GM21576 (cell line): ENCODE measurements at regions not wholly inside any gene's neighbourhood (a gene's known extent, or its start where the extent isn't known, plus 50 kb on each side); places are given as distances from the start of the nearest gene placed in this dataset.
"Not testable (repeated sequence)": the region's sequence is repeated elsewhere in the genome, so short reads cannot be mapped to it uniquely, and the experiment has no call there.

ENCODE experiments used
- ATAC-seq: cut with Tn5 transposase; IDR thresholded peaks from one replicate; pipeline ENCODE4 v1.9.1; 2021; ENCODE audit warnings: mild to moderate bottlenecking, moderate library complexity; ENCODE audit not compliant: unreplicated experiment

GRCh38 chr1:101409102-101409501, 172.3 kb downstream of the S1PR1 start:
- no peak for ATAC-seq

GRCh38 chr1:101410048-101410878, 173.4 kb downstream of the S1PR1 start:
- ATAC-seq: peak; percentile 45

DNA sequence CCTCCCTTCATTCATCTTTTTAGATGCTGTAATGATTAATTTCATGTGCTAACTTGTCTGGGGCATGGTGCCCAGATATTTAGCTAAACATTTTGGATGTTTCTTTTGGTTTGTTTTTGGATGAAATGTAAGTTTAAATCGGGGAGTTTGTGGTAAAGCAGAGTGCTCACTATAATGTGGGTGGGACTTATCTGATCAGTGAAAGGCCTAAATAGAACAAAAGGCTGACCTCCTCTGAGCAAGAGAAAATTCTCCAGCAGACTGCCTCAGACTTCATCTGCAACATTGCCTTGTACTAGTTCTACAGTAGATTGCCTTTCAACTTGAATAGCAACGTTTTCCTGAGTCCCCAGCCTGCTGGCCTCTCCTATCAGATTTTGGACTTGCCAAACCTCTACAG, 183.6 kb downstream of the S1PR1 start:
- ATAC-seq: no peak

GRCh38 chr1:101428083-101428482, 191.3 kb downstream of the S1PR1 start:
- ATAC-seq: not testable (repeated sequence)

DNA sequence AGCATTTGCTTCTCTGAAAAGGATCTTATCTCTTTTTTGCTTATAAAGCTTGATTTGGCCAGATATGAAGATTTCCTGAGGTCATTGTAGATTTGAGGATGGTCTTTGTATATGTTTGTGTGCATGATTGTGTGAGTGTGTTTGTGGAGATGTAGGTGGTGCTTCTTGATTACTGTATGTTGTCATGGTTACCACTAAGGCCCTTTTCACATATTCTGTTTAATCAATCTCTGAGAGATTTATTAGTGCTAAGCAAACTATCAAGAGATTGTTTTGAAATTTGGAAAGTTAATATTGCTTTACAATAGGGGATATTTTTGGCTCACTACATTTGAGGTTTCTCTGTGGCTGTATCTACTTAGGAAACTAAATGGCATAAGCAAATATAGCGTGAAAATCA, 191.7 kb downstream of the S1PR1 start:
- no peak for ATAC-seq

DNA sequence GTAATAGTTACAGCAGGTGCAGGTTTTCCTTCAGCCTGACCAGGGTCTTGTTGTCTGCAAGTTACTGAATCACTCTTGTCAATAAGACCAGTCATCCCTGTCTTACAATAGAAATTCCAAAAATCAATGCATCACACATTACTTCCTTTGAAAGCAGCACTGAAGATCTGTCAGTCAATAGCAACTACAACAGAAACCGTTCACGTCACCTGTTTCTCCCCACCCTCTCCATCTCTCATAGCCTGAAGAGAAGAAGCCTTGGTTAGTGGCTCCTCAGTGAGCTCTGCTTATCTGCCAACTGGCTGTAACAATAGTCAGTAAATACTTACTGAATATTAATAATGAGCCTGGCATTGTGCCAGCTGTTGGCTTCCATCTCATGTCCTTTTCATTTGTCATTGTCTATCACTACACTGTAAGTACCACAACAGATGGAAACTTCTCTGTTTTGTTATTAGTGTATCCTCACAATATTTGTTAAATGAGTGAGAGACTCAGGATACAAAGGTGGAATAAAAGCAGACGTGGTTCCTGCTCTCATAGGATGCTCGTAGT, 195.2 kb downstream of the S1PR1 start:
- no peak for ATAC-seq

DNA sequence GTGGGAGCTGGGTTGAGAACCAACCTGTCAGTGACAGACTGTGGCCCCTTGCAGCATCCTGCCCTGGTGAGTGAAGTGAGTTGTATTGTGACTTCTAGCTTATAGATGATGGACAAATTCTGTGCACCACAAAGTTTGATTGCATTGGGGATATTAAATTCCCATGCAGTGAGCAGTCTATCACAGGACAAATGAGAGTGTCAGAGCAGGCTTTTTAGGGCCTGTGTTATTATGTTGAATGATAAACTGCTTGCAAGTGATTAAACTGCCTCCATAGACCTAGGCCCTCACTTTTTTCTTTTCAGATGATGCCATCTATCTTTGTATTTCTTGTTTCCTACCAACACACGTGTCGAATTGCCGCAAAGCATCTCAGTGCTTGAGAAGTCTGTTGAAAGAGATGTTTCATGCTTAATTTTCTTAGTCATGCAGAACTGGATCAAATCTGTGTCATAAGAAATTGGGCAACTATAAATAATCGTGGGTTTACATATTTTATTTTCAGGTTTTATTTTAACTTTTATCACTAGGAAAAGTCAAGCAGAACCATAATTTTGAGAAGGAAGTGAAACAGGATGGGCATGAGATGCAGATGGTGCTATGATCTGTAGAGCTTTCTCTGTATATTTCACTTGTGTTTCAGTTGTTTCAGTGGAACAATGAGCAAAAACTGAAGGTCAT, 199.2 kb downstream of the S1PR1 start:
- peak; percentile 61 for ATAC-seq

GRCh38 chr1:101437800-101438199, 201.0 kb downstream of the S1PR1 start:
- ATAC-seq: no peak

DNA sequence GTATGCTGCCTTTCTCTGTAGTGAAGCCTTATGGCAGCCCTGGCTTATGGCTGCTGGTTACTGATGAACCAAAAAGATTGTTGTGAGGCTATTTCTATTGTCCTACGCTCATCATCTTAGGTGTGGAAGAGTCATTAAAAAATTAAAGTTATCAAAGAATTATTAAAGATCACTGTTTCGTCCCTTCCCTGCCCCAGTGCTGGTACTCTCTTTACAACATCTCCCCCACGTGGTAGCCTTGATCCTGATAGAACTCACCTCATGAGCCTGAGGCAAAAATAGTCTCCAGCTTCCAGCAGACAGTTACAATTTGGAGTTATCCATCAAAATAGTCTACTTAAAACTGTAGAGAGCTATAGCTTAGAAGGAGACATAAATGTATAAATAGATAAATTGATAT, 201.5 kb downstream of the S1PR1 start:
- peak; percentile 46 for ATAC-seq

DNA sequence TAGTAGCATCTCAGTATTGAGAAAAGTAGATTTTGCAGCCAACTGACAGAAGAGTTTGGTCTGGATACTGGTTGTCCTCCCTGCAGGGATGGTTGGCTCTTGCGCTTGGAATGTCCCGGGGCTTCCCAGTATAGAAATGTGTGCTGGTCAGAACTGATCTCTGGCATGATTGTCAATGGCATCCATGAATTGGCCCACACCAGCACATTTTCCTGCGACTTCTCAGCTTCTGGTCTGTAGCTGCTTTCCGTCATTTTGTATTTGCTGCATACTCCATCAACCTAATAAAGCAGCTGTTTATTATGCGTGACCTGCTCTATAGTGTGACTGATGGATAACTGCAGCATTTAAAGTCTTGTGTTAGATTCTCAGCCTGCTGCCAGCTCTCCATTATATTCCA, 203.7 kb downstream of the S1PR1 start:
- no peak for ATAC-seq

DNA sequence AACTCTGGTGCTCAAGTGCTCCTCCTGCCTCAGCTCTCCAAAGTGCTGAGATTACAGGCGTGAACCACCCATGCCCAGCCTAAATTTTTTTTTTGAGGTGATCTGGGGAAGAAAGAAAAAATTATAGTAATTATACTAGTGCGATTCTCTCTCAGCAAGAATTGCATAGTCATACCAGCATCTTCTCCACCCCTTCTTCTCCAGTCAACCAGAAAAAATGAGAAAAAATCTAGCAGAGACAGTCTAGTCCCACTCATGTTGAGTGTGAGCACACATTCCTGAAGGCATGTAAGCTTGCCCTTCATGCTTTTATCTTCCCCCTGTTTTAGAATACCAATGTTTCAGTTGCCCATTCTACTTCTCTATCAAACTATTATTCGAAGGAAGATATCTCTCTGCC, 207.6 kb downstream of the S1PR1 start:
- ATAC-seq: peak; percentile 44

DNA sequence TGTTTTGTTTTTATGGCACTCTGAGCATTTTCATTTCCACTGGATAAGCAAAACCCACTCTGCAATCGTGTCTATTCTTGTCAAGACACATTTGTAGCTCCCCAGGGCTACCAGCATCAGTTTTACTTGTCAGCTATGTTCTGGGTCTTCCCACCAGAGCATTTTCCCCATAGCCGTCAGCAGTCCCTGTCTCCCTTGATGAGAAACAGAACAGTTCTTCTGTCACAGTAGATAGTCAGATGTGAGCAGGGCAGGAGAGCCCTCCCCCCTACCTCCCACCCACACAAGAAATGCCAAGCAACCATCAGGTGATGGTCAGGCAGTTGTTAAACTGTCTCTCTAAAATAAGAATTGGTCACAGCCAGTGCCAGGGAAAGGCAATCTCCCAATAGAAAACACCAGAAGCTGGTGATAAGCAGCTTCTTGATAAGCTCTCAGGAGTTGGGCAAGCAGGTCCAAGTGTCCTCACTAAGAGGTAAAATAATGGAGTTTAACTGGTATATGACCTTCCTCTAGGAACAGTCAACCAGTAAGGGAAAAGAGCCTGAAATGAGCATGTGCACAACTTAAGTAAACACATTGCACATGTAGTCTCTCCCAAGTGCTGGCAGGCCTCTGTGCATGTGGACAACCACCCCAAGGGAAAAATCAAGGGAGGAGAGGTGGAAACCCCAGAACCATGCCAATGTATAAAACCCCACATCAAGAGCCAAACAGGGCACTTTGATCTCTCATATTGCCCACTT, 208.2 kb downstream of the S1PR1 start:
- ATAC-seq: peak; percentile 34

GRCh38 chr1:101448018-101448417, 211.2 kb downstream of the S1PR1 start:
- no peak for ATAC-seq

- not testable (repeated sequence) for ATAC-seq
Observed at GRCh38 chr1:101450691-101451090, 213.9 kb downstream of the S1PR1 start.

DNA sequence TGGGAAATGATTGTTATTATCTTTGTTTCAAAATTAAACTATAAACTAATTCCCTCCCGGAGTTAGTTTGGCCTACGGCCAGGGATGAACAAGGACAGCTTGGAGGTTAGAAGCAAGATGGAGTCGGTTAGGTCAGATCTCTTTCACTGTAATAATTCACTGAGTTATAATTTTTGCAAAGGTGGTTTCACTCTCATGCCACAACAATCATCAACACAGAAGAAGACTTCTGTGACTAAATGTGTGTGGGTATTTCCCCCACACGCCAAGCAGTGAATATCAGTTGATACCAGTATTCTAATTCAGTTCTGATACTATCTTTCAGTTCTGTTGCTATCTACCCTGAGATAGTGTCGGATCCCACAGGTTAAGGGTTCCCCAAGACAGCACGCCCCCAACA, 215.1 kb downstream of the S1PR1 start:
- peak; percentile 52 for ATAC-seq

- no peak for ATAC-seq
Observed at GRCh38 chr1:101452825-101453224, 216.0 kb downstream of the S1PR1 start.

DNA sequence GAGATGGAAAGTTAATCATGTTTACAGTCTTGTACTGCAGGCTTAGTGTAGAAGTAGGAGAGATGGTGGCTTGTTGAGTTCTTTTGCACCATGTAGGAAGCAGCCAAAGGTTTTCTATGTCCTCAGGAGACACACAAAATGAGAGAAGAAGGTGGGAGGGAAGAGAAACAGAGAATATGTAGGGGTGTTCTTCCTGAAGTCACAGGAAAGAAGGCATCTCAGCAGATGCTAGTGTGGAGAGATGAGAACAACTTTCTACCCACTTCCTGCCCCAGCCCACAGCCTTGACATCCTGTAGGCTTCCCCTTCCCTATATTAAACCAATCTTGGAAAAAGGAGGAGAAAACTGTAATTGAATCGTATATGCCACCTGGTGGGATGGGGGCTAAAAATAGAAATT, 217.0 kb downstream of the S1PR1 start:
- ATAC-seq: peak; percentile 49

- no peak for ATAC-seq
Observed at GRCh38 chr1:101455166-101455565, 218.3 kb downstream of the S1PR1 start.

GRCh38 chr1:101460739-101461138, 223.9 kb downstream of the S1PR1 start:
- no peak for ATAC-seq

GRCh38 chr1:101463195-101463594, 226.4 kb downstream of the S1PR1 start:
- no peak for ATAC-seq

GRCh38 chr1:101465941-101466340, 229.1 kb downstream of the S1PR1 start:
- no peak for ATAC-seq
